HepG2 (cell line): ENCODE measurements at regions not wholly inside any gene's neighbourhood (a gene's known extent, or its start where the extent isn't known, plus 50 kb on each side); places are given as distances from the start of the nearest gene placed in this dataset.

Experiments
- CREM ChIP-seq, 2 experiments: sonication (generic) in 1 of 2; formaldehyde crosslinking in 1 of 2; IDR thresholded peaks; 2 replicates each; pipeline versions ENCODE4 v1.4.0 to v1.6.1; 2016 to 2020; ENCODE audit warnings: antibody characterized with exemption in 1 of 2, mild to moderate bottlenecking in 1 of 2, missing genetic modification reagents in 1 of 2
- ISL2 ChIP-seq: sonication (generic); formaldehyde crosslinking; IDR thresholded peaks from 2 replicates; pipeline ENCODE4 v1.5.0; 2020; ENCODE audit warnings: missing genetic modification reagents
- KDM6A ChIP-seq: IDR thresholded peaks from 2 replicates; pipeline ENCODE4 v1.6.1; 2016; ENCODE audit warnings: low read depth
- MAFK ChIP-seq, 2 experiments: IDR thresholded peaks in 1 of 2; conservative IDR thresholded peaks in 1 of 2; 2 replicates each; pipeline ENCODE4 v1.6.1; 2011; ENCODE audit warnings: improper control_type of control experiment in 2 of 2, low read length in 2 of 2
- RFX1 ChIP-seq: fragments of 450-650 bp; IDR thresholded peaks from 2 replicates; pipeline ENCODE4 v1.6.1; 2017
- TP53 ChIP-seq: sonication (generic); formaldehyde crosslinking; conservative IDR thresholded peaks from 2 replicates; pipeline ENCODE4 v1.4.0; 2020; ENCODE audit warnings: missing genetic modification reagents
- ZNF703 ChIP-seq: sonication (generic); formaldehyde crosslinking; IDR thresholded peaks from 2 replicates; pipeline ENCODE4 v1.5.1; 2020; ENCODE audit warnings: missing genetic modification reagents, mild to moderate bottlenecking, moderate library complexity, borderline replicate concordance
- TF ChIP-seq, protein P1 (sequence below): sonication (generic); formaldehyde crosslinking; IDR thresholded peaks from 2 replicates; pipeline ENCODE4 v1.8.0; 2022; ENCODE audit warnings: mild to moderate bottlenecking, missing genetic modification reagents, borderline replicate concordance
- TF ChIP-seq, protein P2 (sequence below): fragments of 450-650 bp; IDR thresholded peaks from 2 replicates; pipeline ENCODE4 v1.6.1; 2017
- TF ChIP-seq, protein P3 (sequence below): sonication (generic); formaldehyde crosslinking; IDR thresholded peaks from 2 replicates; pipeline ENCODE4 v1.9.0; 2021; ENCODE audit warnings: missing genetic modification reagents, borderline replicate concordance
- TF ChIP-seq, protein P4 (sequence below): sonication (generic); formaldehyde crosslinking; IDR thresholded peaks from 2 replicates; pipeline ENCODE4 v1.4.0; 2020; ENCODE audit warnings: mild to moderate bottlenecking, missing genetic modification reagents
- TF ChIP-seq, protein P5 (sequence below): sonication (generic); formaldehyde crosslinking; IDR thresholded peaks from 2 replicates; pipeline ENCODE4 v1.4.0; 2020; ENCODE audit warnings: missing genetic modification reagents, borderline replicate concordance
- TF ChIP-seq, protein P6 (sequence below): sonication (generic); formaldehyde crosslinking; IDR thresholded peaks from 2 replicates; pipeline ENCODE4 v1.8.1; 2022; ENCODE audit warnings: mild to moderate bottlenecking, missing genetic modification reagents
- TF ChIP-seq, protein P7 (sequence below): sonication (generic); formaldehyde crosslinking; IDR thresholded peaks from 2 replicates; pipeline ENCODE4 v1.9.0; 2021; ENCODE audit warnings: missing genetic modification reagents, mild to moderate bottlenecking, borderline replicate concordance

DNA sequence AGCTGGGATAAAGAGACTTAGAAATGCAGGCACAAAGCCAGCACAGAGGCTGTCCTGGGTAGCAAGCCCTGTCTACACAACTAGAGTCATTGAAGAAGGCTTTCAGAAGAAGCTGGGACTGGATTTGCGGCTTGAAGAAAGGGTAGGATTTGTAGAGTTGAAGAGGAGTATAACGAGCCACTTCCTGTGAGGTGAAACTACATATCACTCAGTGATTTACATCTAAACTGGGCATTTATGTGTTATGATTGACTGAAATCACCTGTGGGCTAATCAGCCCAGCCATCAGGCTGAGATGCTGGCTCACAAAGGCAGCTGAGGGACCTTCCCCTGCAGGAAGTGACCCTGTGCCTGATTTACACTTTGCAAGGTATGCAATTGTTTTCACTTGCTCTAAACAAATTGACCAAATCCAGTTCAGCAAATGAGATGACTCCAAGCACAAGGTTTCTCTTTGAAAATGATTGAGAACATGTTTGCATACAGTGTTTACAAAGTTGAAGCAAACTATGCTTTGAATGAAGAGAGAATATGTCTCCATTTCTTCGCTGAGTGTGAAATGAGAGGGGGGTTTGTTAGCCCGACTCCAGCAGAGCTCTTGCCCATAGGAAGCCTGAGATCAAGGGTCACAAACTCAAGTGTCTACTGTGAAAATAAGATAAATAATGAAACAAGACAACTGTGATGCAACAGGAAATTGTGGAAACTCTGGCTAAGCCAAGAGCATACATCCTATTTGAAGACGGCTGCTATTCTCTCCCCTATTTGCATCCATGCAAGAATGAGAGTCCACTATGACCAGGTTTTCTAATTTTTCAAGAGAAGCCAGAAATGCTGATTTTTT lies 69.3 kb upstream of the HK2 start (continued):
- TF ChIP-seq ZNF703 (CRISPR knock-in tag): peak; percentile 99
- TF ChIP-seq RFX1: no peak
- peak; percentile 100 for TF ChIP-seq ISL2 (CRISPR knock-in tag)
- TF ChIP-seq, protein P1, sequence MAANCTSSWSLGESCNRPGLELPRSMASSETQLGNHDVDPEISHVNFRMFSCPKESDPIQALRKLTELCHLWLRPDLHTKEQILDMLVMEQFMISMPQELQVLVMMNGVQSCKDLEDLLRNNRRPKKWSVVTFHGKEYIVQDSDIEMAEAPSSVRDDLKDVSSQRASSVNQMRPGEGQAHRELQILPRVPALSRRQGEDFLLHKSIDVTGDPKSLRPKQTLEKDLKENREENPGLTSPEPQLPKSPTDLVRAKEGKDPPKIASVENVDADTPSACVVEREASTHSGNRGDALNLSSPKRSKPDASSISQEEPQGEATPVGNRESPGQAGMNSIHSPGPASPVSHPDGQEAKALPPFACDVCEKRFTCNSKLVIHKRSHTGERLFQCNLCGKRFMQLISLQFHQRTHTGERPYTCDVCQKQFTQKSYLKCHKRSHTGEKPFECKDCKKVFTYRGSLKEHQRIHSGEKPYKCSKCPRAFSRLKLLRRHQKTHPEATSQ (CRISPR knock-in tag): peak; percentile 87; the same call in 1 of the 2 replicates
- TF ChIP-seq, protein P2, sequence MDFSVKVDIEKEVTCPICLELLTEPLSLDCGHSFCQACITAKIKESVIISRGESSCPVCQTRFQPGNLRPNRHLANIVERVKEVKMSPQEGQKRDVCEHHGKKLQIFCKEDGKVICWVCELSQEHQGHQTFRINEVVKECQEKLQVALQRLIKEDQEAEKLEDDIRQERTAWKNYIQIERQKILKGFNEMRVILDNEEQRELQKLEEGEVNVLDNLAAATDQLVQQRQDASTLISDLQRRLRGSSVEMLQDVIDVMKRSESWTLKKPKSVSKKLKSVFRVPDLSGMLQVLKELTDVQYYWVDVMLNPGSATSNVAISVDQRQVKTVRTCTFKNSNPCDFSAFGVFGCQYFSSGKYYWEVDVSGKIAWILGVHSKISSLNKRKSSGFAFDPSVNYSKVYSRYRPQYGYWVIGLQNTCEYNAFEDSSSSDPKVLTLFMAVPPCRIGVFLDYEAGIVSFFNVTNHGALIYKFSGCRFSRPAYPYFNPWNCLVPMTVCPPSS: no peak
- TF ChIP-seq, protein P3, sequence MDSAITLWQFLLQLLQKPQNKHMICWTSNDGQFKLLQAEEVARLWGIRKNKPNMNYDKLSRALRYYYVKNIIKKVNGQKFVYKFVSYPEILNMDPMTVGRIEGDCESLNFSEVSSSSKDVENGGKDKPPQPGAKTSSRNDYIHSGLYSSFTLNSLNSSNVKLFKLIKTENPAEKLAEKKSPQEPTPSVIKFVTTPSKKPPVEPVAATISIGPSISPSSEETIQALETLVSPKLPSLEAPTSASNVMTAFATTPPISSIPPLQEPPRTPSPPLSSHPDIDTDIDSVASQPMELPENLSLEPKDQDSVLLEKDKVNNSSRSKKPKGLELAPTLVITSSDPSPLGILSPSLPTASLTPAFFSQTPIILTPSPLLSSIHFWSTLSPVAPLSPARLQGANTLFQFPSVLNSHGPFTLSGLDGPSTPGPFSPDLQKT (CRISPR knock-in tag): no peak
- TF ChIP-seq, protein P4, sequence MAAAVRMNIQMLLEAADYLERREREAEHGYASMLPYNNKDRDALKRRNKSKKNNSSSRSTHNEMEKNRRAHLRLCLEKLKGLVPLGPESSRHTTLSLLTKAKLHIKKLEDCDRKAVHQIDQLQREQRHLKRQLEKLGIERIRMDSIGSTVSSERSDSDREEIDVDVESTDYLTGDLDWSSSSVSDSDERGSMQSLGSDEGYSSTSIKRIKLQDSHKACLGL: no peak; the same call in 1 of the 2 replicates
- peak; percentile 84 to 88 for TF ChIP-seq MAFK (conservative IDR thresholded peaks at IDR 0.05 in 1 of 2, IDR thresholded peaks at IDR 0.05 in 1 of 2; ENCODE audit: low read length in 2 of 2)
- TF ChIP-seq KDM6A (CRISPR knock-in tag): peak; percentile 97
- peak; percentile 85 for TF ChIP-seq TP53 (CRISPR knock-in tag)
- TF ChIP-seq, protein P5, sequence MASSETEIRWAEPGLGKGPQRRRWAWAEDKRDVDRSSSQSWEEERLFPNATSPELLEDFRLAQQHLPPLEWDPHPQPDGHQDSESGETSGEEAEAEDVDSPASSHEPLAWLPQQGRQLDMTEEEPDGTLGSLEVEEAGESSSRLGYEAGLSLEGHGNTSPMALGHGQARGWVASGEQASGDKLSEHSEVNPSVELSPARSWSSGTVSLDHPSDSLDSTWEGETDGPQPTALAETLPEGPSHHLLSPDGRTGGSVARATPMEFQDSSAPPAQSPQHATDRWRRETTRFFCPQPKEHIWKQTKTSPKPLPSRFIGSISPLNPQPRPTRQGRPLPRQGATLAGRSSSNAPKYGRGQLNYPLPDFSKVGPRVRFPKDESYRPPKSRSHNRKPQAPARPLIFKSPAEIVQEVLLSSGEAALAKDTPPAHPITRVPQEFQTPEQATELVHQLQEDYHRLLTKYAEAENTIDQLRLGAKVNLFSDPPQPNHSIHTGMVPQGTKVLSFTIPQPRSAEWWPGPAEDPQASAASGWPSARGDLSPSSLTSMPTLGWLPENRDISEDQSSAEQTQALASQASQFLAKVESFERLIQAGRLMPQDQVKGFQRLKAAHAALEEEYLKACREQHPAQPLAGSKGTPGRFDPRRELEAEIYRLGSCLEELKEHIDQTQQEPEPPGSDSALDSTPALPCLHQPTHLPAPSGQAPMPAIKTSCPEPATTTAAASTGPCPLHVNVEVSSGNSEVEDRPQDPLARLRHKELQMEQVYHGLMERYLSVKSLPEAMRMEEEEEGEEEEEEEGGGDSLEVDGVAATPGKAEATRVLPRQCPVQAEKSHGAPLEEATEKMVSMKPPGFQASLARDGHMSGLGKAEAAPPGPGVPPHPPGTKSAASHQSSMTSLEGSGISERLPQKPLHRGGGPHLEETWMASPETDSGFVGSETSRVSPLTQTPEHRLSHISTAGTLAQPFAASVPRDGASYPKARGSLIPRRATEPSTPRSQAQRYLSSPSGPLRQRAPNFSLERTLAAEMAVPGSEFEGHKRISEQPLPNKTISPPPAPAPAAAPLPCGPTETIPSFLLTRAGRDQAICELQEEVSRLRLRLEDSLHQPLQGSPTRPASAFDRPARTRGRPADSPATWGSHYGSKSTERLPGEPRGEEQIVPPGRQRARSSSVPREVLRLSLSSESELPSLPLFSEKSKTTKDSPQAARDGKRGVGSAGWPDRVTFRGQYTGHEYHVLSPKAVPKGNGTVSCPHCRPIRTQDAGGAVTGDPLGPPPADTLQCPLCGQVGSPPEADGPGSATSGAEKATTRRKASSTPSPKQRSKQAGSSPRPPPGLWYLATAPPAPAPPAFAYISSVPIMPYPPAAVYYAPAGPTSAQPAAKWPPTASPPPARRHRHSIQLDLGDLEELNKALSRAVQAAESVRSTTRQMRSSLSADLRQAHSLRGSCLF (CRISPR knock-in tag): no peak
- TF ChIP-seq CREM (IDR thresholded peaks at IDR 0.05): peak; percentile 98
- TF ChIP-seq CREM (CRISPR knock-in tag; IDR thresholded peaks at IDR 0.05): no peak
- TF ChIP-seq, protein P6, sequence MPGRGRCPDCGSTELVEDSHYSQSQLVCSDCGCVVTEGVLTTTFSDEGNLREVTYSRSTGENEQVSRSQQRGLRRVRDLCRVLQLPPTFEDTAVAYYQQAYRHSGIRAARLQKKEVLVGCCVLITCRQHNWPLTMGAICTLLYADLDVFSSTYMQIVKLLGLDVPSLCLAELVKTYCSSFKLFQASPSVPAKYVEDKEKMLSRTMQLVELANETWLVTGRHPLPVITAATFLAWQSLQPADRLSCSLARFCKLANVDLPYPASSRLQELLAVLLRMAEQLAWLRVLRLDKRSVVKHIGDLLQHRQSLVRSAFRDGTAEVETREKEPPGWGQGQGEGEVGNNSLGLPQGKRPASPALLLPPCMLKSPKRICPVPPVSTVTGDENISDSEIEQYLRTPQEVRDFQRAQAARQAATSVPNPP (CRISPR knock-in tag): peak; percentile 93; the same call in 1 of the 2 replicates
- TF ChIP-seq, protein P7, sequence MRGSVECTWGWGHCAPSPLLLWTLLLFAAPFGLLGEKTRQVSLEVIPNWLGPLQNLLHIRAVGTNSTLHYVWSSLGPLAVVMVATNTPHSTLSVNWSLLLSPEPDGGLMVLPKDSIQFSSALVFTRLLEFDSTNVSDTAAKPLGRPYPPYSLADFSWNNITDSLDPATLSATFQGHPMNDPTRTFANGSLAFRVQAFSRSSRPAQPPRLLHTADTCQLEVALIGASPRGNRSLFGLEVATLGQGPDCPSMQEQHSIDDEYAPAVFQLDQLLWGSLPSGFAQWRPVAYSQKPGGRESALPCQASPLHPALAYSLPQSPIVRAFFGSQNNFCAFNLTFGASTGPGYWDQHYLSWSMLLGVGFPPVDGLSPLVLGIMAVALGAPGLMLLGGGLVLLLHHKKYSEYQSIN (CRISPR knock-in tag): no peak
